ENCODE measurements at regions not wholly inside any gene's neighbourhood (a gene's known extent, or its start where the extent isn't known, plus 50 kb on each side); places are given as distances from the start of the nearest gene placed in this dataset.

GRCh38 chr14:101330416-101331140 is 230.7 kb upstream of the DIO3 start (continued):
- peak; percentile 73 for TF ChIP-seq TCF7 (IDR thresholded peaks at IDR 0.05; ENCODE audit: low read depth)
- no peak for TF ChIP-seq ZBTB40 (IDR thresholded peaks at IDR 0.05)
- TF ChIP-seq ZBTB40 (CRISPR knock-in tag; IDR thresholded peaks at IDR 0.05): peak; percentile 15; the same call in 1 of the 2 replicates
- peak; percentile 90 for TF ChIP-seq RXRB (CRISPR knock-in tag; IDR thresholded peaks at IDR 0.05; ENCODE audit: borderline replicate concordance)
- peak; percentile 72 for TF ChIP-seq ZBTB7B (CRISPR knock-in tag; IDR thresholded peaks at IDR 0.05)
- no peak for TF ChIP-seq ZNF572 (CRISPR knock-in tag; IDR thresholded peaks at IDR 0.05)
- no peak for TF ChIP-seq YY1 (IDR thresholded peaks at IDR 0.05; ENCODE audit: insufficient read depth, insufficient replicate concordance, low read depth, low read length)
- TF ChIP-seq ISL2 (CRISPR knock-in tag; IDR thresholded peaks at IDR 0.05): peak; percentile 69; the same call in 1 of the 2 replicates
- TF ChIP-seq MEF2D (CRISPR knock-in tag; IDR thresholded peaks at IDR 0.05): peak; percentile 63; the same call in 1 of the 2 replicates
- no peak for TF ChIP-seq TRIM24 (CRISPR knock-in tag; IDR thresholded peaks at IDR 0.05)
- TF ChIP-seq ZFY (CRISPR knock-in tag; IDR thresholded peaks at IDR 0.05): peak; percentile 29; the same call in 1 of the 2 replicates
- 0 out of 2 replicates have a peak, but pooled peaks have one; percentile 60 for TF ChIP-seq SSRP1 (CRISPR knock-in tag; IDR thresholded peaks at IDR 0.05)
- TF ChIP-seq HMG20A (CRISPR knock-in tag; IDR thresholded peaks at IDR 0.05; ENCODE audit: borderline replicate concordance): peak; percentile 92; the same call in 1 of the 2 replicates
- TF ChIP-seq ZNF777 (CRISPR knock-in tag; IDR thresholded peaks at IDR 0.05): 0 out of 2 replicates have a peak, but pooled peaks have one; percentile 35
- 0 out of 2 replicates have a peak, but pooled peaks have one; percentile 51 for TF ChIP-seq ZNF563 (CRISPR knock-in tag; IDR thresholded peaks at IDR 0.05)
- peak; percentile 64; the same call in 1 of the 2 replicates for TF ChIP-seq ZNF281 (CRISPR knock-in tag; IDR thresholded peaks at IDR 0.05; ENCODE audit: borderline replicate concordance)
- no peak for TF ChIP-seq HNRNPLL (IDR thresholded peaks at IDR 0.05; ENCODE audit: low read depth, low read length, poor library complexity, severe bottlenecking)
